ENCODE measurements at regions not wholly inside any gene's neighbourhood (a gene's known extent, or its start where the extent isn't known, plus 50 kb on each side); places are given as distances from the start of the nearest gene placed in this dataset.
A peak's percentile ranks its signal among the peaks of the same experiment; 100 is the strongest.
"Not testable (repeated sequence)": the region's sequence is repeated elsewhere in the genome, so short reads cannot be mapped to it uniquely, and the experiment has no call there.

GRCh38 chr5:159489779-159490178 is 159.5 kb upstream of the IL12B start:
- Histone ChIP-seq H3K27me3 (ENCODE audit: control insufficient read depth in 3 of 3, insufficient read depth in 3 of 3, low read length in 3 of 3) (no peaks in the 10 kb centered on the region), H3K36me3 (ENCODE audit: control insufficient read depth in 3 of 3, insufficient read depth in 3 of 3, low read length in 3 of 3) (no peaks in the 10 kb centered on the region), H3K4me3 (ENCODE audit: low read length in 3 of 3) (no peak overlapping the region), H3K9ac (ENCODE audit: low read depth in 1 of 3, low read length in 3 of 3) (no peak overlapping the region), H3K9me3 (ENCODE audit: control insufficient read depth in 3 of 3, low read length in 3 of 3) (no peaks in the 10 kb centered on the region), H3K27ac (ENCODE audit: low read depth, low read length) (no peak overlapping the region), H3K4me1 (ENCODE audit: control insufficient read depth in 3 of 3, insufficient read depth in 3 of 3, low read length in 3 of 3) (no peaks in the 10 kb centered on the region)

GRCh38 chr5:159490507-159490906 is 160.2 kb upstream of the IL12B start:
- Histone ChIP-seq H3K9ac (ENCODE audit: low read depth in 1 of 3, low read length in 3 of 3) (no peak overlapping the region), H3K27ac (ENCODE audit: low read depth, low read length) (no peak overlapping the region), H3K36me3 (ENCODE audit: control insufficient read depth in 3 of 3, insufficient read depth in 3 of 3, low read length in 3 of 3) (no peaks in the 10 kb centered on the region), H3K4me1 (ENCODE audit: control insufficient read depth in 3 of 3, insufficient read depth in 3 of 3, low read length in 3 of 3) (no peaks in the 10 kb centered on the region), H3K27me3 (ENCODE audit: control insufficient read depth in 3 of 3, insufficient read depth in 3 of 3, low read length in 3 of 3) (no peaks in the 10 kb centered on the region), H3K9me3 (ENCODE audit: control insufficient read depth in 3 of 3, low read length in 3 of 3) (no peaks in the 10 kb centered on the region), H3K4me3 (ENCODE audit: low read length in 3 of 3) (no peak overlapping the region)

DNA sequence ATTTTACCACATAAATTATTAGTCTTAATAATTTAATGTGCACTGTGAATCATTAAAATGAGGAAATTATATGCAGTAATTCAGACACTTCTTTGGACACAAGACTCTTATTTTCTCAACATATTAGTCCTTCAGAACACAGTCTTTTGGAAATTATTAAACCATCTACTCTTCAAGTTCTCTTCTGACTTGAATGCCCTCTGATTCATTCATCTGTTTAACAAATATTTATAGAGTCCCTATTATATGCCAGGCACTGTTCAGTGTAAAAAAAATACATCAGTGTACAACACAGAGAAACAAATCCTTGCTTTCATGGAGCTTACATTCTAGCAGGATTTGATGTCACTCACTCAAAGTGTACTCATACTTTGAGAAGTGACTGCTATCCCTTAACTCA is 163.4 kb upstream of the IL12B start:
- Histone ChIP-seq H3K9me3 (ENCODE audit: control insufficient read depth in 3 of 3, low read length in 3 of 3) (no peaks in the 10 kb centered on the region), H3K4me3 (ENCODE audit: low read length in 3 of 3) (no peak overlapping the region)

GRCh38 chr5:159496773-159497172 is 166.5 kb upstream of the IL12B start:
- Histone ChIP-seq H3K27me3 (ENCODE audit: control insufficient read depth in 3 of 3, insufficient read depth in 3 of 3, low read length in 3 of 3) (peaks cover 0 to 3% (median 0%) of the 10 kb centered on the region in 3 donors), H3K4me1 (ENCODE audit: control insufficient read depth in 3 of 3, insufficient read depth in 3 of 3, low read length in 3 of 3) (no peaks in the 10 kb centered on the region), H3K36me3 (ENCODE audit: control insufficient read depth in 3 of 3, insufficient read depth in 3 of 3, low read length in 3 of 3) (no peaks in the 10 kb centered on the region), H3K9ac (ENCODE audit: low read depth in 1 of 3, low read length in 3 of 3) (no peak overlapping the region), H3K27ac (ENCODE audit: low read depth, low read length) (no peak overlapping the region), H3K9me3 (ENCODE audit: control insufficient read depth in 3 of 3, low read length in 3 of 3) (no peaks in the 10 kb centered on the region), H3K4me3 (ENCODE audit: low read length in 3 of 3) (no peak overlapping the region)

More for the DNA sequence above, 163.4 kb upstream of the IL12B start:
- peaks cover 0 to 3% (median 0%) of the 10 kb centered on the region in 3 donors for H3K27me3 ChIP-seq (ENCODE audit: control insufficient read depth in 3 of 3, insufficient read depth in 3 of 3, low read length in 3 of 3)
- H3K4me1 ChIP-seq (ENCODE audit: control insufficient read depth in 3 of 3, insufficient read depth in 3 of 3, low read length in 3 of 3) = no peaks in the 10 kb centered on the region
- no peaks in the 10 kb centered on the region for H3K36me3 ChIP-seq (ENCODE audit: control insufficient read depth in 3 of 3, insufficient read depth in 3 of 3, low read length in 3 of 3)
- H3K27ac ChIP-seq (ENCODE audit: low read depth, low read length) = no peak overlapping the region
- H3K9ac ChIP-seq (ENCODE audit: low read depth in 1 of 3, low read length in 3 of 3) = no peak overlapping the region

DNA sequence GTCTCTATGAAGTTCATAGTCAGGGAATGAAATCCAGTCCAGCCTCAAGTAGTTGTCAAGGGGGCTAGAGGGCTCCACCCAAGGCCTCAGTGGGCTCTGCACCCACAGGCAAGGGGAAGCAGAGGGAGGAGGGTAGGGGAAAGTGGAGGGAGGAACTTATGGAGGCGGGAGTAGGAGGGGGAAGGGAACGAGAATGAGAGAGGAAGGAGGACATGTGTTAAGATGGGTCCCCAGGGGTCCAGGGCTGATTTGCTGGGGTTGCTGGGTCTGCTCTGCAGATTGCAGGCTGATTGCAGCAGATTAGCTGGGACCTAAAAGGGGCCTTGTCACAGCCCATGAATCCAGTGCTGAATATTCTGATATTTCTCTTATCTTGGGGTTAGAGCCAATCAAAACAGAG is 166.9 kb upstream of the IL12B start:
- Histone ChIP-seq H3K4me3 (ENCODE audit: low read length in 3 of 3) (no peak overlapping the region), H3K9ac (ENCODE audit: low read depth in 1 of 3, low read length in 3 of 3) (no peak overlapping the region), H3K9me3 (ENCODE audit: control insufficient read depth in 3 of 3, low read length in 3 of 3) (no peaks in the 10 kb centered on the region), H3K27me3 (ENCODE audit: control insufficient read depth in 3 of 3, insufficient read depth in 3 of 3, low read length in 3 of 3) (peaks cover 0 to 3% (median 0%) of the 10 kb centered on the region in 3 donors), H3K27ac (ENCODE audit: low read depth, low read length) (no peak overlapping the region), H3K36me3 (ENCODE audit: control insufficient read depth in 3 of 3, insufficient read depth in 3 of 3, low read length in 3 of 3) (no peaks in the 10 kb centered on the region), H3K4me1 (ENCODE audit: control insufficient read depth in 3 of 3, insufficient read depth in 3 of 3, low read length in 3 of 3) (no peaks in the 10 kb centered on the region)

GRCh38 chr5:159498630-159499029 is 168.3 kb upstream of the IL12B start:
- no peaks in the 10 kb centered on the region for H3K36me3 ChIP-seq (ENCODE audit: control insufficient read depth in 3 of 3, insufficient read depth in 3 of 3, low read length in 3 of 3)
- H3K9me3 ChIP-seq (ENCODE audit: control insufficient read depth in 3 of 3, low read length in 3 of 3) = no peaks in the 10 kb centered on the region
- H3K27me3 ChIP-seq (ENCODE audit: control insufficient read depth in 3 of 3, insufficient read depth in 3 of 3, low read length in 3 of 3) = peaks cover 0 to 3% (median 0%) of the 10 kb centered on the region in 3 donors
- no peak overlapping the region for H3K27ac ChIP-seq (ENCODE audit: low read depth, low read length)
- H3K9ac ChIP-seq (ENCODE audit: low read depth in 1 of 3, low read length in 3 of 3) = no peak overlapping the region
- no peak overlapping the region for H3K4me3 ChIP-seq (ENCODE audit: low read length in 3 of 3)
- no peaks in the 10 kb centered on the region for H3K4me1 ChIP-seq (ENCODE audit: control insufficient read depth in 3 of 3, insufficient read depth in 3 of 3, low read length in 3 of 3)

DNA sequence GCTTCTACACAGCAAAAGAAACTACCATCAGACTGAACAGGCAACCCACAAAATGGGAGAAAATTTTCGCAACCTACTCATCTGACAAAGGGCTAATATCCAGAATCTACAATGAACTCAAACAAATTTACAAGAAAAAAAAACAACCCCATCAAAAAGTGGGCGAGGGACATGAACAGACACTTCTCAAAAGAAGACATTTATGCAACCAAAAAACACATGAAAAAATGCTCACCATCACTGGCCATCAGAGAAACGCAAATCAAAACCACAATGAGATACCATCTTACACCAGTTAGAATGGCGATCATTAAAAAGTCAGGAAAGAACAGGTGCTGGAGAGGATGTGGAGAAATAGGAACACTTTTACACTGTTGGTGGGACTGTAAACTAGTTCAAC is 171.8 kb upstream of the IL12B start:
- H3K27ac ChIP-seq (ENCODE audit: low read depth, low read length); H3K27me3 ChIP-seq (ENCODE audit: control insufficient read depth in 3 of 3, insufficient read depth in 3 of 3, low read length in 3 of 3); H3K4me3 ChIP-seq (ENCODE audit: low read length in 3 of 3); H3K9me3 ChIP-seq (ENCODE audit: control insufficient read depth in 3 of 3, low read length in 3 of 3); H3K36me3 ChIP-seq (ENCODE audit: control insufficient read depth in 3 of 3, insufficient read depth in 3 of 3, low read length in 3 of 3); H3K4me1 ChIP-seq (ENCODE audit: control insufficient read depth in 3 of 3, insufficient read depth in 3 of 3, low read length in 3 of 3); H3K9ac ChIP-seq (ENCODE audit: low read depth in 1 of 3, low read length in 3 of 3): not testable (repeated sequence)

DNA sequence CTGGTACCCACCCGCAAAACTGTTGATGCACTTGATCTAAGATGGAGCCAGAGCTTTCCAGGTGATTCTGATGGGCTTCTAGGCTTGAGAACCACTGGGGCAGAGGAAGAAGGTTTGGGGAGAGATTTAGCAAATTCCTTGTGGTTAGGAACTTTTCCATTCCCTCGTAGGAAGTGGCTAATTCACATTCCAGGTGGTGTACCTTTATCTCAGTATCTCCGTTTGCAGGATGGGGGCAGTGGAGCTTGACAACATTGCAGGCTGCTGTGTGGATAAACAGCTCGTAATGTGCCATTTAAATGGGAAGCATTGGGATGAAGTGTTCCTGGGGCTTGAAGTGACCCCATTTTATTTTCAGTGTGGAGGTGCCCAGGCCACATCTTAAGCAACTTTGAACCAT is 172.9 kb upstream of the IL12B start:
- Histone ChIP-seq H3K27me3 (ENCODE audit: control insufficient read depth in 3 of 3, insufficient read depth in 3 of 3, low read length in 3 of 3) (no peaks in the 10 kb centered on the region), H3K9me3 (ENCODE audit: control insufficient read depth in 3 of 3, low read length in 3 of 3) (no peaks in the 10 kb centered on the region), H3K4me3 (ENCODE audit: low read length in 3 of 3) (no peak overlapping the region), H3K36me3 (ENCODE audit: control insufficient read depth in 3 of 3, insufficient read depth in 3 of 3, low read length in 3 of 3) (no peaks in the 10 kb centered on the region), H3K9ac (ENCODE audit: low read depth in 1 of 3, low read length in 3 of 3) (no peak overlapping the region), H3K4me1 (ENCODE audit: control insufficient read depth in 3 of 3, insufficient read depth in 3 of 3, low read length in 3 of 3) (peaks cover 0 to 4% (median 3%) of the 10 kb centered on the region in 3 donors), H3K27ac (ENCODE audit: low read depth, low read length) (no peak overlapping the region)

GRCh38 chr5:159504106-159504856 is 174.0 kb upstream of the IL12B start:
- no peaks in the 10 kb centered on the region for H3K36me3 ChIP-seq (ENCODE audit: control insufficient read depth in 3 of 3, insufficient read depth in 3 of 3, low read length in 3 of 3)
- no peaks in the 10 kb centered on the region for H3K9me3 ChIP-seq (ENCODE audit: control insufficient read depth in 3 of 3, low read length in 3 of 3)
- H3K4me1 ChIP-seq (ENCODE audit: control insufficient read depth in 3 of 3, insufficient read depth in 3 of 3, low read length in 3 of 3) = peaks cover 0 to 6% (median 3%) of the 10 kb centered on the region in 3 donors
- H3K27me3 ChIP-seq (ENCODE audit: control insufficient read depth in 3 of 3, insufficient read depth in 3 of 3, low read length in 3 of 3) = no peaks in the 10 kb centered on the region
- no peak overlapping the region for H3K4me3 ChIP-seq (ENCODE audit: low read length in 3 of 3)
- H3K9ac ChIP-seq (ENCODE audit: low read depth in 1 of 3, low read length in 3 of 3) = no peak overlapping the region
- peak overlapping the region; percentile 18 for H3K27ac ChIP-seq (ENCODE audit: low read depth, low read length)

DNA sequence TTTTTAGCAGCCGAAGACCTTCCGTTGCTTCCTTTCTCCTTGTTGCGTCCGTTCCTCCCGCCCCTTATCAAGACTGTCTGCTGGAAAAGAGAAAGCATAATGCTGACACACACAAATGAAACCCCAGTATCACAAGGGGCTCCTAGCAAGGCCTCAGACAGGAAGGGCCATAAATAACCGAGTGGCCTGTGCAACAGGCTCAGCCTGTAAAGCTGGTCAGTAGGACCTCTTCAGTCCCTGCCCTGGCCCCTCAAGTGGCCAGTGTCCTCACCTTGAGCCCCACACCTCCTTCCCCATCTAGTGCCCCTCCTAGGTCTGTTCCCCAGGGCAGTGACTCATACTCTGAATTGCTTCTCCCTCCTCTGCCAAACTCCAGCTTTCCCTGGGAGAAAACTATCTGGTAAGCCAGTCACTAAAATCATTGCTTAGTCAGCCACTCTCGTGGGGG is 174.6 kb upstream of the IL12B start:
- Histone ChIP-seq H3K27ac (ENCODE audit: low read depth, low read length) (peak overlapping the region; percentile 18), H3K27me3 (ENCODE audit: control insufficient read depth in 3 of 3, insufficient read depth in 3 of 3, low read length in 3 of 3) (no peaks in the 10 kb centered on the region), H3K9me3 (ENCODE audit: control insufficient read depth in 3 of 3, low read length in 3 of 3) (no peaks in the 10 kb centered on the region), H3K4me3 (ENCODE audit: low read length in 3 of 3) (no peak overlapping the region), H3K9ac (ENCODE audit: low read depth in 1 of 3, low read length in 3 of 3) (no peak overlapping the region), H3K36me3 (ENCODE audit: control insufficient read depth in 3 of 3, insufficient read depth in 3 of 3, low read length in 3 of 3) (no peaks in the 10 kb centered on the region), H3K4me1 (ENCODE audit: control insufficient read depth in 3 of 3, insufficient read depth in 3 of 3, low read length in 3 of 3) (peaks cover 0 to 9% (median 3%) of the 10 kb centered on the region in 3 donors)

Measured in skeletal muscle tissue (tissue), 3 donors.